ENCODE measurements at regions not wholly inside any gene's neighbourhood (a gene's known extent, or its start where the extent isn't known, plus 50 kb on each side); places are given as distances from the start of the nearest gene placed in this dataset.
"Not testable (repeated sequence)": the region's sequence is repeated elsewhere in the genome, so short reads cannot be mapped to it uniquely, and the experiment has no call there.

GRCh38 chr3:195964318-195965107, 56.2 kb upstream of the TNK2 start:
- CTCF ChIA-PET, H3K27ac Mint-ChIP-seq, H3K4me1 Mint-ChIP-seq, H3K27me3 Mint-ChIP-seq, DNase-seq, H3K9me3 Mint-ChIP-seq, H3K4me3 Mint-ChIP-seq: not testable (repeated sequence)
- peaks cover 42% of the 10 kb centered on the region for H3K36me3 Mint-ChIP-seq

DNA sequence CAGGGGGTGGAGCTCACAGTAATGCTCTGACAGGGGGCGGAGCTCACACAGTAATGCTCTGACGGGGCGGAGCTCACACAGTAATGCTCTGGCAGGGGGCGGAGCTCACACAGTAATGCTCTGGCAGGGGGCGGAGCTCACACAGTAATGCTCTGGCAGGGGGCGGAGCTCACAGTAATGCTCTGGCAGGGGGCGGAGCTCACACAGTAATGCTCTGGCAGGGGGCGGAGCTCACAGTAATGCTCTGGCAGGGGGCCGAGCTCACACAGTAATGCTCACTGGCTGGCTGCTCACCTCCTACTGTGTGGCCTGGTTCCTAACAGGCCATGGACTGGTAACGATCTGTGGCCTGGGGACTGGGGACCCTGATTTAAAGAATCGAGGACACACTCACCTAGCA, 53.9 kb upstream of the TNK2 start:
- not testable (repeated sequence) for H3K9me3 Mint-ChIP-seq, H3K27me3 Mint-ChIP-seq, H3K4me3 Mint-ChIP-seq, H3K27ac Mint-ChIP-seq, DNase-seq
- Mint-ChIP-seq H3K36me3 (peaks cover 47% of the 10 kb centered on the region), H3K4me1 (peaks cover 13% of the 10 kb centered on the region)
- CTCF ChIA-PET, result interaction anchor here (0.7 kb wide), 1 partner anchor 558 kb away, joined by 3 read pairs; no protein-coding TSS in a partner anchor

- H3K9me3 Mint-ChIP-seq, H3K4me3 Mint-ChIP-seq, CTCF ChIA-PET, H3K27me3 Mint-ChIP-seq: not testable (repeated sequence)
- Mint-ChIP-seq H3K27ac (peak overlapping the region; percentile 65), H3K4me1 (peaks cover 13% of the 10 kb centered on the region), H3K36me3 (peaks cover 50% of the 10 kb centered on the region)
- DNase-seq, result peak; percentile 53
These were observed 52.8 kb upstream of the TNK2 start for GRCh38 chr3:195960971-195961775.

DNA sequence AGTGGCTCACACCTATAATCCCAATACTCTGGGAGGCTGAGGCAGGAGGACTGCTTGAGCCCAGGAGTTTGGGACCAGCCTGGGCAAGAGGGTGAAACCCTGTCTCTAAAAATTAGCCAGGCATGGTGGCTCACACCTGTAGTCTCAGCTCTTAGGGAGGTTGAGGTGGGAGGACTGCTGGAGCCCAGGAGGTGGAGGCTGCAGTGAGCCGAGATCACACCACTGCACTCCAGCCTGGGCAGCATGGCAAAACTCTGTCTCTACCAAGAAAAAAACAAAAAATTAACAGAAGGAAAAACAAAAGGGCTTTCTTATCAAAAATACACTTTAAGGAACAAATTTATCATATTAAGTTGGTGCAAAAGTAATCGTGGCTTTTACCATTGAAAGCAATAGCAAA, 51.8 kb upstream of the TNK2 start:
- H3K27me3 Mint-ChIP-seq, H3K27ac Mint-ChIP-seq, CTCF ChIA-PET, DNase-seq, H3K4me3 Mint-ChIP-seq, H3K9me3 Mint-ChIP-seq: not testable (repeated sequence)
- peaks cover 17% of the 10 kb centered on the region for H3K4me1 Mint-ChIP-seq
- peaks cover 44% of the 10 kb centered on the region for H3K36me3 Mint-ChIP-seq

DNA sequence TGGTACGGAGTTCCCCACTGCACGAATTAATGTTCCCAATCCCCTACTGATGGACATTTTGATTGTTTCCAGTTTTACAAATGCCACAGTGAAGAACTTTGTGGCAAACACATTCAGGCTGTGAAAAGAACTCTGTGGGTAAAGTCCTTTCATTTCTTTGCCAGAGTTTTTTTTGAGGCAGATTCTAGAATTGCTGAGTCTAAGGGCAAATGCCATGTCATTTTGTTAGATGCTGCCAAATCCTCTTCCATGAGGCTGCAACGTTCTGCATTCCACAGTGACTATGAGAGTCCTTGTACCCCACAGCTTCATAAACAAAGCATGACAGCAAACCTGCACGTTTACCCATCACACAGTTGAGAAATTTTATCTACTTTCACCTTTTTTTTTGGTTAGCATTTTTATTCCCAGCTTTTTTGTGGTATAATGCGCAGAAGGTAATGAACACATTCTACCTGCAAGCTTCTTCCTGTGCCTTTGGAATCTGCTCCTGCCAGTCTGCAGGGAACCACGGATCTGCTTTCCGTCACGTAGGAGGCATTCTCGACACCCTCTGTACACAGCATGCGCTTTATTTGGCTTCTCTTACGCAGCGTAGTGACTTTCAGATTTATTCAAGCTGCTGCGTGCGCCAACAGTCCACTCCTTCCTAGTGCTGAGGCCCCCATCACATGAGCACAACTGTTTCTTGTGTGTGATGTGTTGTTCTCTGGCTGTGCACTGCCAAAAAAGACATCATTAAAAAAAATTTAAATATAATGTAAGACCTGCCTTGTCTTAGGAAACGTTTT, 51.2 kb upstream of the TNK2 start:
- DNase-seq, CTCF ChIA-PET, H3K27ac Mint-ChIP-seq, H3K4me3 Mint-ChIP-seq, H3K27me3 Mint-ChIP-seq, H3K9me3 Mint-ChIP-seq: not testable (repeated sequence)
- H3K36me3 Mint-ChIP-seq, result peaks cover 39% of the 10 kb centered on the region
- peaks cover 19% of the 10 kb centered on the region for H3K4me1 Mint-ChIP-seq

- H3K9me3 Mint-ChIP-seq, CTCF ChIA-PET, H3K27me3 Mint-ChIP-seq, H3K4me3 Mint-ChIP-seq, DNase-seq: not testable (repeated sequence)
- Mint-ChIP-seq H3K27ac (peak overlapping the region; percentile 47), H3K36me3 (peaks cover 36% of the 10 kb centered on the region), H3K4me1 (peaks cover 21% of the 10 kb centered on the region)
These were observed 50.4 kb upstream of the TNK2 start for GRCh38 chr3:195958736-195959135.
